ENCODE measurements at regions not wholly inside any gene's neighbourhood (a gene's known extent, or its start where the extent isn't known, plus 50 kb on each side); places are given as distances from the start of the nearest gene placed in this dataset.
"Not testable (repeated sequence)": the region's sequence is repeated elsewhere in the genome, so short reads cannot be mapped to it uniquely, and the experiment has no call there.

DNA sequence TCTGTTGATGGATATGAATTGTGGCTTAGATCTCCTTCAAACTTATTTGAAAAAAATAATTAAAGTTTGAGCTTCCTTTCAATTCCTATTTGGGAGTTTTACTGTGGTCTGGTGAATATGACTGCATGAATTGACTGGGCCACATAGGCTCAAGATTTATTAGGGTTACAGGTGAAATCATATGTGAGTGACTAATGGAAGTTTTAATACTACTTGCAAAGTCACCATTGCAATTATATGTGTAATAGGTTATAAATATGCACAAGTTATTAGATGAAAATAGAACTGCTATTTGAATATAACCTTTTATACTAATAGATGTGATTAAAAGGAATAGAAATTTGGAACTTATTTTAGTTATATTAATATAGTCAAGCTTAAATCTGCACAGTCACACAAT, 712.1 kb upstream of the MMS22L start:
- no peak for DNase-seq (ENCODE audit: low read depth in 2 of 3, low spot score in 2 of 3)

DNA sequence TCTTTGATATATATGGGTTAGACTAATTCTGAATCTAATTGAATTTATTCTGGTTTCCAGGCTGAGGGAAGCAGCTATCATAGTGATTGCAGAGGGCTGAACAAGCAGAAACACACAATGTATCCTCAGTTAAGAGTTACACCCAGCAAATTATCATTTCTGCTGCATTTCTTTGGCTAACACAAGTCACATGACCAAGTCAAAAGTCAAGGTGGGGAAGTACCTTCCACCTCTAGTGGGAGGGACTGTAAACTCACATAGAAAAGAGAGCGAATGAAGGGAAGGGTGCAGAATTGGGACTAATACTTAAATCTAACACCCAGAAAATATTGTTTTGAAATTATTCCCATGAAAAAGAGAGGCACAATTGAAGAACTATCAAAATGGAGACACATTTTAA, 719.7 kb upstream of the MMS22L start:
- DNase-seq (ENCODE audit: low read depth in 2 of 3, low spot score in 2 of 3) = no peak

DNA sequence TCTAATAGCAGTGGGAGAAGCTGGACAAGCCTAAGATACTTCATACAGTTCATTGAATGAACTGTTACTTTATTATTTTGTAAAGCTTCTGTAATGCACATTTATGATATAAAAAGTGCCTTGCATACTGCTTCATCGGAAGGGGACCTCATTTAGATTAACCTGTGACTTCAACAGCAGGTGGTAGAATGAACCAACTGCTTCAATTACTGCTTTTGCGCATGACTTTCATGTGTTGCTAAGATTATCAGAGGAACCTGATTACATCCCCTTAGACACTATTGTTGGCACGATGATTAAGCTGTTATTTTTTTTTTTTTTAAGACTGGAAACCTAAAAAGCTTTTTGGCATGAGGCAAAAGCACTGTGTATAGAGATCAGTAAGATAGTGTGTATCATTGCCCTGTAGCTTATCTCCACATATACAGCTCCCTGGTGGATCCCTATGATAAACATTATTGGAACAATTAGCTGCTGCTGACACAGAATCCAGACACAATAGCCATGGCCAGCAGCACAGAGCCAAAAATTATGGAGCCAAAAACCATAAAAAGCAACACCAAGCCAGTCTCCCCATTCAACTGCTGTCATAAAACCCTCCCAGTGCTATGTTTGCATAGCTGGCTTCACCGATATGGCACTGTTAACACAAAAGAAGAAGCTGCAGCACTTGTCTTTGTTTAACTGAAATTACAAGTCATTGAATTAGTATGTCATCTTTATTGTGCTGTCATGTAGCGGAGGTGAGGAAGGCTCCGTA, 731.6 kb upstream of the MMS22L start:
- DNase-seq (ENCODE audit: low read depth in 2 of 3, low spot score in 2 of 3) = no peak

DNA sequence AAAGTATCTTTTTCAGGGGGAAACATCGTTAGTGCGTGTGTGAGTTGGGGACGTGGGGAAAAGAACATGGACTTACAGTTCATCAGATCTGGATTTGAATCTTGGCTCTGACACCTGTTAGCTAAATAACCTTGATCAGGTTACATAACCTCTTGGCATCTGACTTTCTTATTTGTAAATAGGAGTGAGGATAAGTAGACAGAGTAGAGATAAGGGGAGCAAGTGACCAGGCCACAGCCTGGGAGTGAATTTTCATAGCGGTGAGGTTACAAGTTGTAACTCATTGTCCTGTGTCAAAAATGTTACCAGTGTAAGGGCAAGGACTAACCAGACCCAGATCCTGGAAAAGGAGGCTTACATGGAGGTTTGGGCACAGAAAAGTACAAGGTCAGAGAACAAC, 733.5 kb upstream of the MMS22L start:
- DNase-seq (ENCODE audit: low read depth in 2 of 3, low spot score in 2 of 3) = no peak

DNA sequence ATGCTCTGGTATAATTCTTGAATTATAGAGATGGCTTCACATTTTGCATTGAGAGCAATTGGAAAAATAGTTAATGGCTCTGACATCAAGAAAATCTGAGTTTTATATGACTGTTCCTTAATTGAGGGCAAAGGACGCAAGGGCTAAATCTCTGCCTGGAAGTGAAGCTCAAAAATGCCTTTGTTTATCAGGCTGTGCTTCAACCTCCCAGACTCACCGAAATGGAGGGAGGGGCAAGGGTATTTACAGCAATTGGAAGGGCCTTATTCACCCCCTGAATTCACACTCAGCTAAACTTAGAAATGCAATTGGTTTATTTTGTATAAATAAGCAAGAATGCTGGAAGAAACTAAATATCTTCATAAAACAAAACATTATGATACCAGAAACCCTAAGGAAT, 737.2 kb upstream of the MMS22L start:
- no peak for DNase-seq (ENCODE audit: low read depth in 2 of 3, low spot score in 2 of 3)

DNA sequence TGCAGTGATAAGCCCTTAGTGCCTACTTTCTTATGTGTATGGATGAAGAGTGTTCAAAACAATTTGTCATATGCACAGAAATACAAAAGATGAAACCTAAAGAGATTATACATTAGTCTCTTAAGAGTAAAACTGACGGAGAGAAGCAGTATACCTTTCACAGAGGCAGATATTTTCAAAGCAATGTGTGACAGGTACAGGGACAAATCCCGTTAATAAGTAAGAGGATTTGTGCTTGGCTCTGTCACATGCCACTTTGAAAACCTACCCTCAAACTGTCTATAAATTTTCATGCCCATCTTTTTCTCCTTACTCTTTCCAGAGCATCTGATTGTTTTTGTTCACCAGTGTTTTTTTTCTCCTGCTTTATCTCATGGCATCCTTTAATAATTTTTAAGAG, 741.3 kb upstream of the MMS22L start:
- DNase-seq (ENCODE audit: low read depth in 2 of 3, low spot score in 2 of 3) = no peak

DNA sequence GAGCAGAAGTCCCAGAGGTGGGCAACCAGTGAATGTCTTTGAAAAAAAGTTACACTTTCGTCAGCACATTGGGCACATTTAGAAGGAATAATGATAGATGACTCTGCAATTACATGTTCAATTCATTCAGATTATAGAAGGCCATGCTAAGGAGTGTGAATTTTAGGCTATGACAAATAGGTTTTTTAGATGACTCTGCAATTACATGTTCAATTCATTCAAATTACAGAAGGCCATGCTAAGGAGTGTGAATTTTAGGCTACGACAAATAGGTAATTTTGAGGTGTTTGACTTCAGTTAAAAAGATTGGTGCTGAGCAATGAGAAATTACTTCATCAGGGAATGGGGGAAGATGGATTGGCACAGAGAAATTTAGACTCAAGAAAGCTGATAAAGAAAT, 744.9 kb upstream of the MMS22L start:
- DNase-seq (ENCODE audit: low read depth in 2 of 3, low spot score in 2 of 3) = no peak

DNA sequence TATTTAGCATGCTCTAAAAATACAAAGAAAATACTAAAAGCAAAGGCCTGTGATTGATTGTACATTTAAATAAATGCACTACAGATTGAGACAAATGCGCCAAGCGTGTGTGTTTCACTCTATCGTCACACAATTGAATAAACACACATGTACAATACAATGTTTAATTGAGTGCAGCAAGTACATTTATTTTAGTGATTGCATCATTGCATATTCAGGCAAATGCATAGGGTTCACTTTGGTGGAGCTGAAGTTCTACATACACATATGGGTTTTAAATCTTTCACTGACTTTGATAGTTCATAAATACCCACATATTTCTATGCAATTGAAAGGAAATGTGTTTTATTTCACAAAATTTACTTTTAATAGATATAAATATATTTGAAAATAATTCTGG, 750.6 kb upstream of the MMS22L start:
- no peak for DNase-seq (ENCODE audit: low read depth in 2 of 3, low spot score in 2 of 3)

DNA sequence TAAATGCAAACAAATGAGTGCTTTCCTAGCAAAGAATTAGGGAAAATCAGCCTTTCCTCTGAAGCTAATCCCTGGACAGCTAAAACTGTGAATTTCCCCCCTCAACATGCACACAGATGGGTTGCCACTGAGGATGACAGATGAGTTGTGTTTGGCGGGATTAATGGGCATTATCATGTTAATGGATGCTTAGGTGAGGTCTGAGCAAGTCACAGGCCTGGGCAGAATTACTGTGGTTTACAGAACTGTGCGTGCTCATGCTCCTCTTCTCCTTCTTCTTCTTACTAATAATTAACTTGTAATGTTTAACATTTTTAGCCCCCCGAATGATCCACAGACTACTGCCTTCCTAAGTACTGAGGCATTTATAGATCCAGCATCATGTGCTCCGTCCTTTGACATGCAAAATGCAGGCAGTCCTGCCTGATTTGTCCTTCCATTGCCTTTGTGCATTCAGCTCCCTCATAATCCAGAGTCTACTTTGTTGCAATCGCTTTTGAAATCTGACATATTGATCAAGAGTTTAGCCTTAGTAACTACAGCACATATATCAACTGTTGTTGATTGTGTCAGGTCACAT, 753.4 kb upstream of the MMS22L start:
- DNase-seq (ENCODE audit: low read depth in 2 of 3, low spot score in 2 of 3) = no peak

DNA sequence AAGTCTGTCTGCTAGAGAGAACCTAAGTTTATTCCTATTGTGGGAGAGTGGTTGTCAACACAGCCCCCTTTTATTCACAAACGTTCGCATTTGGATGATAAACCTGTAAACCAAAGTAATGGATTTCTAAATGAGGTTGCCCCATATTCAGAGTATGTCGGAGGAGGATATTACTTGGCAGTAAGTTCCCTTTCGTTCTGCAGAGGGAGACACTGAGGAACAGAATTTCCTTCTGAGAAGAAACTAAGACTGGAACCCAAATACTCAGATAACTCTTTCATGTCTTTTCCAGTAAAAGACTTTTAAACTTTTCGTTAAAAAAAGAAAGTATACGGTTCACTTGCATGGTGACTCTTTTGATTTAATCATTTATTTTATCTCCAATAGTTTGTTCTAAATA, 754.6 kb upstream of the MMS22L start:
- no peak for DNase-seq (ENCODE audit: low read depth in 2 of 3, low spot score in 2 of 3)

DNA sequence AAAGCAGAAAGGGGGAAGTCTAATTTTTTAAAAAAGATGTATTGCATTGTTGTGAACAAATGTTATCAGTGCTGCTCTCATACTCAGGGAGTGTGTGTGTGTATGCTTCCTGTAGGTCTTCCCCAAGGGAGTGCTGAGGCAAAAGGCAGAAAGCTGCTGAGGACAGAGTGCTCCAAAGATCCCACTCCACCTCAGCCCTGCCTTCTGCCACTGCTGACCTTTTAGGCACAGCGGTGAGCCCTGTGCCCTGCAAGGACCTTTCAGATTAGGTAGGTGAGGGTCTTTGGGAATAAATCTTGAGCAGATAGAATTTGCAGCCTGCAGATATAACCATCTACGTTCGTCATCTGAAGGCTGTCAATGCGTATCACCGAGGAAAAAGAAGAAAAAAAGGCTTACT, 756.4 kb upstream of the MMS22L start:
- no peak for DNase-seq (ENCODE audit: low read depth in 2 of 3, low spot score in 2 of 3)

DNA sequence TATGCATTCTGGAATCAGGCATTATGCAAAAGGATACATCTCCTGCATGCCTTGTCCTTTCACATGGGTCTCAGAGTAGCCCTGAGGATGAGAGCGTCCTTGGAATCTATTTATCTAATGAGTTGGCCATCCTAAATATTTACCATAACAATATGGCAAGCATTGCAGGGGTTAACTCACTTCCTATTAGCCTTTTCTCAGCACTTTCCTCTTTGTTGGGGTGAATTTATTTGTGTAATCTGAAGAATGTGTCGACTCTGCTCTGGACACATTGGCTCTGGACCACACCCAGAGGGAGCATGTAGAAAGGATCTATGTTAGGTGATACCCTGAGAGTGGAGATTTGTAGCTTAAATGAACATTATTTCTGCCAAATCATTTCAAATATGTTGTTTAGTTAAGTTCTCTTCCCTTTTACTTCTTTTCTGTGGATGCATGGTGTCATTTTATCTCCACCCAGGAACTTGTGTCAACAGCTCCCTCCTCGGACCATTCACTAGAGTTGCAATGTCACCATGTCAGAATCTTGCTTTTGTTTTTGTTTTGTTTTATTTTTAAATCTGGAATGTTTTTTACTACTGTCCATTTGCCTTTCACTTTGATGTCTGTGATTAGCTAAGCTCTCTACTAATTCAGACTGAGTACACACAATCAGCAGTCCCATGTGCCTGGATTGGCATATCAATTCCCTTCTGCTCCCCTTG, 757.0 kb upstream of the MMS22L start:
- no peak for DNase-seq (ENCODE audit: low read depth in 2 of 3, low spot score in 2 of 3)

DNA sequence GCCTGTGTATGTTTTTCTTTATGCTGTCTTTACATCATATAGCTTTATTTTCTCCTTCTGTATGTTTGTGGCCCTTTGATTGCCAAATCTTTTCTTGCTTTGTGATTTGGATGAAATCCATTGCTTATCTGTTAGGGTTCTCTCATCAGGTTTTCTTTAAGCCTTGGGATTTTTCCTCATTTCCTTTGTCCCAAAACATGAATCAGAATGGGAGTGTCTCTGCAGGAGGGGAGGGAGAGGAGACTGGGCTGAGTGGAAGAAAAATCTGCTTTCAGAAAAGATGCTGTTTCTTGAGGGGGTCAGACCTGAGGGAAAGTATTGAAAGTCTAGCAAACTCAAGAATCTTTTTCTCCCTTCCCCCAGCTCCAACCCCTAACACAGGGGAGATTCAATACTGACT, 758.0 kb upstream of the MMS22L start:
- no peak for DNase-seq (ENCODE audit: low read depth in 2 of 3, low spot score in 2 of 3)

DNA sequence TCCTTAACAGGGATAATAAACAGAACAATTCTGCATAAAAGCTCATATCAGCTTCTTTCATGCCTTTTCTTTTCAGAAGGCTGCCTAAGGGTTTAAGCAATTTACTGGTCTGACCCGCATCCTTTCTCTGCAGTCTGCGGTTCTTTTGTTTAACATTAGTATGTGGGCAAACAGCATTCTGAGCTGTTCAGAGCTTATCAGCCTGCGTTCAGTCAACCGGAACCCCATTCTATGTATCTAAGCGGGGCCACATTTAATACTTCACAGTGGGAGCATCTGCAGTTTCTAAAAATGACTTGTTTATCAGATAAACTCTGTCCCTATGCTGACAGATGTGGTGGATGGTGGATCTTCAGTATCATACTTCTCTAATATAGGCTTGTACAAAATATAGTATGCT, 758.9 kb upstream of the MMS22L start:
- no peak for DNase-seq (ENCODE audit: low read depth in 2 of 3, low spot score in 2 of 3)

DNA sequence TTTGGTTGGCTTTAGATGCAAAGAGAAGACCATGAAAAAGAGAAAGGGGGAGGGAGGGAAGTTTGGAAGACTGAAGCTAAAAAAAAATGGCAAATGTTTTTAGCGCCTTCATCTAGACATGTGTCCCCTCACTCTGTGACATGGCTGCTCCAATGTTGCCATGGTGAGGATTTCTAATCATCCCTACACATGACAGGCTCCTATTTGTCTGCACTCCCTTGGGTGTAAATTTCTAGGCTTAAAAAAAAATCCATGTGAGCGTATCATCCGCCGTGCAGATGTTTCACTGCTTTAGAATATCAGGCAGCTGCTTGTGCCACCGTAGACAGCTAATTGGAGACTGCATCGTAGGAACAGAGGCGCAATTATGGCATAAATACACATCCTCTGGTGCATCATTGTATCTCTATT, 761.1 kb upstream of the MMS22L start:
- no peak for DNase-seq (ENCODE audit: low read depth in 2 of 3, low spot score in 2 of 3)

DNA sequence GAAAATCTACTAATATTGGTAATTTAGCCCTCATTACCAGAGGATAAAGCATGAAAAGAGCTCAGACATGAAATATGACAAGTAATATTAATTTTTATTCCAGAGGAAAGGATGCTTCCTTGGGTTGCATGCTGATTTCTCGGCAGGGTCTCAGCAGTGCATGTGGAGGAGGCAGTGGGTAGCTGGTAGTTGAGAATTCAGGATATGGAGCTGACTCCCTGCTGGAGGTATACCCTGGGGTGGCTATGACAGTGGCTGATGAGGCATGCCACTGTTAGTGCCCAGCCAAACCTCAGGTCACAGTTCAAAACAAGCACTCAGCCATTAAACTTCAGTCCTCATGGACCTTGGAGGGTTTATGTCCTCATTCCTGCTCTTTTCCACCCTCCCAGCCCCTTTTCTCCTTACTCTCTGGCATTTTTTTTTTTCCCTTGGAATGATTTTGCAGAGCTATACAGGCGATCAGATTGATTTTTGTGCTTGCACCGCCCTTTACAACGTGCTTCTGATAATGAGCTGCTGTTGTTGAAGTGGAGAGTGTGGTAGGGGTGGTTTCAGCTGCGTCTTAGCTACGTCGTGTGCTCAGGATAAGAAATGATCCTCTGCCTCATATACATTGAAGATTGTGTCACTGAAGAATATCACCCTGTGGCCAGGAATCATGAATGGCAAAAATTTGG, 761.9 kb upstream of the MMS22L start:
- DNase-seq (ENCODE audit: low read depth in 2 of 3, low spot score in 2 of 3) = no peak

DNA sequence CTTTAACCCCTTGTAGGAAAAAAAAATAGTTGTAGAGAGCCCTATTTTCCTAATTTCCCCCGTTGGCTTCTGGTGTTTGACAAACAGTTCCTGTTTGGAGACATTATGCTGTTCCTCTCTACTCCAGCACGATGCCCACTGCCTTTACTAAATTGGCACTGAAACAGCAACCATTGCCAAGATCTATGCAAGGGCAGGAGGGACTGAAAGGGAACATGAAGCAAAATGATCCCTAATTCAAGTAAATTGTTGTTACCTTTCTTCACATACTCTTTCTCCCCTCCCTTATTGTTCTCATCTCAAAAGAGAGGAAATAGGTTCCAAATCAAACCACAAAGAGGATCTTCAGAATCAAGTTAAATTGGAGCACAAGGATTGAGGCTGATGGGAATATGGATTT, 764.1 kb upstream of the MMS22L start:
- no peak for DNase-seq (ENCODE audit: low read depth in 2 of 3, low spot score in 2 of 3)

DNA sequence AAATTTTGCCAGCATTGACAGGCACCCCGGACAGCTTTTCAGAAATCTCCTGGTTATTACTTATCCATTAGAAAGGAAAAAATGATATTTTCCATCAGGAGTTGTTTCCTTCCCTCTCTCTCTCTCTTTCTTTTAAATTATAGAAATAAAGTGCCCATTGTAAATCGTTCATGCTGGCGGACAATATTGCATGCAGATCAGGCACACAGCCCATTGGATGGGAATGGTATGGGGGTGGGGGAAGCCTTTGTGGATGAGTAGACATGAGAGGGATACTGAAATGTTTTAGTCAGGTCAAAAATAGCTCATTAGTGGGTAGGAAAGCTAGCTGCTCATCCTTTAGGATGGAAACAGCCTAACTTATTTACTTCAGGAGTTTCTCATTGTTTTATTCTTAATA, 764.9 kb upstream of the MMS22L start:
- DNase-seq (ENCODE audit: low read depth in 2 of 3, low spot score in 2 of 3) = no peak

DNA sequence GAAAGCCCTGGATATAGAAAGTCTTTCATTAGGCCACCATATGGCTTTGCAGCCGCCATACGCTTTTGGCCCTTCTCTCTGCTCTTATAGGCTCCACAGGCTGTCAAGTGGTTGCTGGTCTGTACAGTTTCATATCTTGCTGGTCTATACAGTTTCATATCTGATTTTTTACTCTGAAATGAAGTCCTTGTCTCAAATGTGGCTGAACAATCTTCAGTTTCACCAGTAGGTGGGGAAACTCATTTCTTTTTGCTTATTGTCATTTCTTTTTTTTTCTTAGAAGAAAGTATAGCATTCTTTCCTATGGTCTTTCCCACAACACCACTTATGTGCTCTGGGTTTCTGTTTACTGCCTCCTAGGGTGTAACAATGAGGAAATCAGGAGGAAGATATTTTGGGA, 771.4 kb upstream of the MMS22L start:
- no peak for DNase-seq (ENCODE audit: low read depth in 2 of 3, low spot score in 2 of 3)

DNA sequence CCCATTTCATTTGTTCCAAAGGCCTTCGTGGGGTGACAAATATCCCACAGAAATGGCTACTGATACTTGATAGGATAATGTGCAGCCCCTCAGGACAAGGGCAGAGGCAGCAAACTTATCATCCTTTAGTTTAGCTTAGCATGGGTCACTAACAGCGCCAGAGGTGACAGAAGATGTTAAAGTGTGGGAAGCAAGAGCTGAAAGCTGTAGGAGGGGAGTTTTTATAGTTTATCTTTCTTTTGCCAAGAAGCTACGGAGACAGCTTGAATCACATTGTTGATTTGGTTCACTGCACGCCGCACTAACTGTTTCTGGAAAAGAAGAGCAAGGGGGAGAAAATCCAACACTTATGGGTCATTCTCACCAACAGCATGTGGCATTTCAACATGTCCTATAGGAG, 773.9 kb upstream of the MMS22L start:
- no peak for DNase-seq (ENCODE audit: low read depth in 2 of 3, low spot score in 2 of 3)

DNA sequence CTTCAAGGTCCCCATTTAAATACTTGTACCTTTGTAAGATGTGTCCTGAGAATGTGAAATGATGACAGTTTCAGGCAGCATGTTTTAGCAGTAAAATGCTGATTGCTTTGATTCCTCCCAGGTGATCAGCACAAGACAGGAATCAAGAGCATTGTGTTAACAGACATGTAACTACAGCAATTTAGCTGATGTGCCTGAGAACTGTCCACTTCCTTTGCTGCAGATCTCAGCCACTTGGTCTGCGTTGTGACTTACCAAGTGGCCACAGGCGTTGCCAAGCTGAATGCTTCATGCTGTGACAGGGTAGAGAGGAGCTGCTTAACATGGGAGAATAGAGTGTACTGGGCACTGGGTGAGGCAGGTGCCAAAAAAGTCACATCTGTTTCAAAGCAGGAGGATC, 767.0 kb upstream of the POU3F2 start:
- no peak for DNase-seq (ENCODE audit: low read depth in 2 of 3, low spot score in 2 of 3)

DNA sequence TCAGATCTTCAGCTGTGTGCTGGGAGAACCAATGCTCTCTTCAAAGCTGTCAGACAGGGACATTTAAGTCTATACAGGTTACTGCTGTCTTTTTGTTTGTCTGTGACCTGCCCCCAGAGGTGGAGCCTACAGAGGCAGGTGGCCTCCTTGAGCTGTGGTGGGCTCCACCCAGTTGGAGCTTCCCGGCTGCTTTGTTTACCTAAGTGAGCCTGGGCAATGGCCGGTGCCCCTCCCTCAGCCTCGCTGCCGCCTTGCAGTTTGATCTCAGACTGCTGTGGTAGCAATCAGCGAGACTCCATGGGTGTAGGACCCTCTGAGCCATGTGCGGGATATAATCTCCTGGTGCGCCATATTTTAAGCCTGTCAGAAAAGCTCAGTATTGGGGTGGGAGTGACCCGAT, 745.8 kb upstream of the POU3F2 start:
- not testable (repeated sequence) for DNase-seq (ENCODE audit: low read depth in 2 of 3, low spot score in 2 of 3)
